ENCODE measurements at regions not wholly inside any gene's neighbourhood (a gene's known extent, or its start where the extent isn't known, plus 50 kb on each side); places are given as distances from the start of the nearest gene placed in this dataset.

GRCh38 chr3:152713989-152714388 lies 120.9 kb upstream of the P2RY1 start:
- Histone ChIP-seq H3K23ac (ENCODE audit: insufficient read length, low read depth, low read length) (no peak overlapping the region), H3K9me3 (ENCODE audit: control insufficient read depth, low read depth, low read length) (no peaks in the 10 kb centered on the region), H4K20me1 (ENCODE audit: control insufficient read depth, insufficient read depth, insufficient read length) (no peaks in the 10 kb centered on the region), H2BK15ac (ENCODE audit: low read depth, low read length) (no peak overlapping the region), H3K79me1 (ENCODE audit: insufficient read depth, low read depth, low read length, poor library complexity, severe bottlenecking) (no peaks in the 10 kb centered on the region), H3K23me2 (ENCODE audit: insufficient read length, low read depth, low read length, poor library complexity, severe bottlenecking) (no peaks in the 10 kb centered on the region), H4K91ac (ENCODE audit: insufficient read length, low read depth, low read length) (no peak overlapping the region), H3K4me1 (ENCODE audit: insufficient read depth, low read length) (no peaks in the 10 kb centered on the region), H3K4ac (ENCODE audit: low read depth, low read length) (no peak overlapping the region), H2AK5ac (ENCODE audit: insufficient read length, low read length) (no peak overlapping the region), H2BK5ac (ENCODE audit: insufficient read length, low read length) (no peak overlapping the region), H2BK120ac (ENCODE audit: low read depth, low read length, poor library complexity, severe bottlenecking) (no peak overlapping the region), H2BK20ac (ENCODE audit: low read depth, low read length, poor library complexity, severe bottlenecking) (no peak overlapping the region), H3K4me2 (ENCODE audit: insufficient read depth, insufficient read length, low read length) (no peak overlapping the region), H3K56ac (ENCODE audit: insufficient read length, low read depth, low read length) (no peak overlapping the region), H4K5ac (ENCODE audit: insufficient read length, low read depth, low read length) (no peak overlapping the region), H2BK12ac (ENCODE audit: insufficient read length, low read depth, low read length) (no peak overlapping the region), H3K14ac (ENCODE audit: insufficient read depth, low read length) (no peak overlapping the region), H3K9ac (ENCODE audit: extremely low read depth, insufficient read length, low read length) (no peak overlapping the region), H3K27me3 (ENCODE audit: insufficient read depth, low read length) (no peaks in the 10 kb centered on the region), H4K8ac (replicated peaks; ENCODE audit: insufficient read length, low read depth, low read length) (no peak overlapping the region), H3T11ph (ENCODE audit: low read length) (no peak overlapping the region), H3K27ac (ENCODE audit: insufficient read length, low read depth, low read length) (no peak overlapping the region), H3K79me2 (ENCODE audit: insufficient read depth, low read length) (no peaks in the 10 kb centered on the region), H3K18ac (ENCODE audit: insufficient read length, low read depth, low read length) (no peak overlapping the region), H2AFZ (ENCODE audit: low read length) (no peak overlapping the region)
- H3K4me3 Mint-ChIP-seq = no peak overlapping the region
- peaks cover 2 to 4% of the 10 kb centered on the region in 2 experiments for H3K4me1 Mint-ChIP-seq
- no peaks in the 10 kb centered on the region for H3K9me3 Mint-ChIP-seq
- no peak for DNase-seq
- H3K27me3 Mint-ChIP-seq (ENCODE audit: low read depth) = no peaks in the 10 kb centered on the region
- H3K27ac Mint-ChIP-seq = no peak overlapping the region; a peak in 1 of 7 replicates
- TF ChIP-seq, protein P1, sequence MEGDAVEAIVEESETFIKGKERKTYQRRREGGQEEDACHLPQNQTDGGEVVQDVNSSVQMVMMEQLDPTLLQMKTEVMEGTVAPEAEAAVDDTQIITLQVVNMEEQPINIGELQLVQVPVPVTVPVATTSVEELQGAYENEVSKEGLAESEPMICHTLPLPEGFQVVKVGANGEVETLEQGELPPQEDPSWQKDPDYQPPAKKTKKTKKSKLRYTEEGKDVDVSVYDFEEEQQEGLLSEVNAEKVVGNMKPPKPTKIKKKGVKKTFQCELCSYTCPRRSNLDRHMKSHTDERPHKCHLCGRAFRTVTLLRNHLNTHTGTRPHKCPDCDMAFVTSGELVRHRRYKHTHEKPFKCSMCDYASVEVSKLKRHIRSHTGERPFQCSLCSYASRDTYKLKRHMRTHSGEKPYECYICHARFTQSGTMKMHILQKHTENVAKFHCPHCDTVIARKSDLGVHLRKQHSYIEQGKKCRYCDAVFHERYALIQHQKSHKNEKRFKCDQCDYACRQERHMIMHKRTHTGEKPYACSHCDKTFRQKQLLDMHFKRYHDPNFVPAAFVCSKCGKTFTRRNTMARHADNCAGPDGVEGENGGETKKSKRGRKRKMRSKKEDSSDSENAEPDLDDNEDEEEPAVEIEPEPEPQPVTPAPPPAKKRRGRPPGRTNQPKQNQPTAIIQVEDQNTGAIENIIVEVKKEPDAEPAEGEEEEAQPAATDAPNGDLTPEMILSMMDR (conservative IDR thresholded peaks at IDR 0.05) = no peak
- H3K36me3 Mint-ChIP-seq (ENCODE audit: insufficient read depth in 1 of 3, low read depth in 3 of 3) = no peaks in the 10 kb centered on the region

Data from H9 (cell line).